ENCODE measurements at regions not wholly inside any gene's neighbourhood (a gene's known extent, or its start where the extent isn't known, plus 50 kb on each side); places are given as distances from the start of the nearest gene placed in this dataset.
A peak's percentile ranks its signal among the peaks of the same experiment; 100 is the strongest.

- DNase-seq, result peak; percentile 50
Observed at GRCh38 chr16:85173981-85174751, 61.9 kb upstream of the CIBAR2 start.

GRCh38 chr16:85174871-85175723 is 62.8 kb upstream of the CIBAR2 start:
- no peak for DNase-seq

GRCh38 chr16:85175724-85176233 is 63.5 kb upstream of the CIBAR2 start:
- no peak for DNase-seq

- peak; percentile 44 for DNase-seq
Observed at GRCh38 chr16:85176541-85177447, 64.5 kb upstream of the CIBAR2 start.

- no peak for DNase-seq
Observed at GRCh38 chr16:85177448-85177846, 65.2 kb upstream of the CIBAR2 start.

- DNase-seq, result no peak
Observed at GRCh38 chr16:85178006-85178591, 65.8 kb upstream of the CIBAR2 start.

GRCh38 chr16:85178596-85178995 is 66.3 kb upstream of the CIBAR2 start:
- no peak for DNase-seq

- no peak for DNase-seq
Observed at GRCh38 chr16:85179344-85180046, 67.2 kb upstream of the CIBAR2 start.

GRCh38 chr16:85180047-85180826 is 68.0 kb upstream of the CIBAR2 start:
- DNase-seq, result no peak

GRCh38 chr16:85180827-85181738 is 68.8 kb upstream of the CIBAR2 start:
- no peak for DNase-seq

- DNase-seq, result no peak
Observed at GRCh38 chr16:85181739-85182129, 69.5 kb upstream of the CIBAR2 start.

GRCh38 chr16:85182286-85182685 is 70.0 kb upstream of the CIBAR2 start:
- no peak for DNase-seq

- DNase-seq, result no peak
Observed at GRCh38 chr16:85182774-85183173, 70.5 kb upstream of the CIBAR2 start.

GRCh38 chr16:85183564-85183963 is 71.3 kb upstream of the CIBAR2 start:
- DNase-seq, result no peak

- no peak for DNase-seq
Observed at GRCh38 chr16:85184404-85184803, 72.1 kb upstream of the CIBAR2 start.

- no peak for DNase-seq
Observed at GRCh38 chr16:85185303-85186100, 73.2 kb upstream of the CIBAR2 start.

GRCh38 chr16:85187002-85187401 is 74.7 kb upstream of the CIBAR2 start:
- no peak for DNase-seq

GRCh38 chr16:85187447-85187846 is 75.2 kb upstream of the CIBAR2 start:
- DNase-seq, result no peak

GRCh38 chr16:85187886-85188285 is 75.6 kb upstream of the CIBAR2 start:
- no peak for DNase-seq
